NOMO-1 treated with DMSO at 0.1 percent for 48 hours (cell line): ENCODE measurements at regions not wholly inside any gene's neighbourhood (a gene's known extent, or its start where the extent isn't known, plus 50 kb on each side); places are given as distances from the start of the nearest gene placed in this dataset.

Experiments
- DNase-seq: peaks from one replicate; lab custom pipeline; 2025; ENCODE audit not compliant: unreplicated experiment; lab: John Stamatoyannopoulos, UW

DNA sequence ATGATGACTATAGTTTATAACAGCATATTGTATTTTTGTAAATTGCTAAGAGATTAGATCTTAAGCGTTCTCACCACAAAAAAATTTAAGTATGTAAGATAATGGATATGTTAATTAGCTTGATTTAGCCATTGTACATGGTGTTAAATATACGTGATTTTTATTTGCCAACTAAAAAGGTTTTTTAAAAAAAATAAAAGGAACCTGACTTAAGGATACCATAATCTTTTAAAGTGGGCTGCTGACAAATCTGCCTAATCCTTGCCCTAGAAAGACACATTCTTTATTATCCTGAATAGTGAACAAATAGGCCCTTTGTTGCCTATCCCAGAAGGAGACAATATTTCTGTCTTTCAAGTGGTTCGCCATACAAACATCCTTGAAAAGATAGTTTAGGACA lies 94.6 kb upstream of the FAM47C start:
- DNase-seq: no peak

DNA sequence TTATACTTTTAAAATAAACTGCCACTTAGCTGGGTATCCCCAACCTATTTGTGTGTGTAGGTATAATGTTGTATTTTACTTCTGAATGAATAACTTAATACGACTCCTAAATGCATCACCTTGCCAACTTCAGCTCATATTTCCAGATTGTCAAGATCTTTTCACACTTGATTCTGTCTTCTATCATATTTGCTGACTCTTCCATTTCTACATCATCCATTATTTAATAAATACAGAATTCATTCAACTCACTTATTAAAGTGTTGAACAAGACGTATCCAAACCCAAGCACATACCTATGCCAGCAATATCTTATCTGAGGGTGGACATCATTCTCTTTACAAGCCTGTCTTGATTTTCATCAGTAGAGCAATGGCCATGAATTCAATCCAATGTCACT lies 91.2 kb upstream of the FAM47C start:
- no peak for DNase-seq

DNA sequence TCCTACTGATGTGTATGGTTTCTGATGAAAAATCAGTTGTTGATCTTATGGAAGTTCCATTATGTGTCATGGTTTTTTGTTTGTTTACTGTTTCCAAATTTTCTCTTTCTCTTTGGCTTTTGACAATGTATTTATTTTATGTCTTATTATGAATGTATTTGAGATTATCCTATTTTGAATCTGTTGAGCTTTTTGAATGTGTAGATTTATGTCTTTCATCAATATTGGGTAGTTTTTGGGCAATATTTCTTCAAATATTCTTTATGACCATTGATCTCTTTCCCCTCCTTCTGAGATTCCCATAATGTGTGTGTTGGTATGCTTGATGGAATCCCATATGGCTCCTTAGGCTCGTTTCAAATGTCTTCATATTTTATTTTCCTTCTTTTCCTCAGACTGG lies 80.5 kb upstream of the FAM47C start:
- DNase-seq: no peak

DNA sequence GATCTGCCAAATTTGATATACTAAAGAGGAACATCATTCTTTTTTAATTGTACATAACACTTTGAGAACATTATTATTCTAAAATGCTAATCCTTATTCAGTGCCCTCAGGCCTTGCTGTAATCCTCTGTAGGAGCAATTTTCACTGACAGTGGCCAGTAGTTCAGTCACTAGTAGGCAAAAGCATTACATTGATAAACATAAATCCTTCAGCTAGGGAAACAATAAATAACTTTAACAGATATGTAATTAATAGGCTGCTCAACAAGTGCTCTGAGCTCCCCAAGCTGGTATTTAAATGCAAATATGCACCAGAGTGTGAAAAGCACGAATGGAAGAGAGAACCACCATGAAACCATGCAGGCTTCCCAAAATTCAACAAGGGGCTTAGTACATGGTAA lies 77.7 kb upstream of the FAM47C start:
- no peak for DNase-seq

DNA sequence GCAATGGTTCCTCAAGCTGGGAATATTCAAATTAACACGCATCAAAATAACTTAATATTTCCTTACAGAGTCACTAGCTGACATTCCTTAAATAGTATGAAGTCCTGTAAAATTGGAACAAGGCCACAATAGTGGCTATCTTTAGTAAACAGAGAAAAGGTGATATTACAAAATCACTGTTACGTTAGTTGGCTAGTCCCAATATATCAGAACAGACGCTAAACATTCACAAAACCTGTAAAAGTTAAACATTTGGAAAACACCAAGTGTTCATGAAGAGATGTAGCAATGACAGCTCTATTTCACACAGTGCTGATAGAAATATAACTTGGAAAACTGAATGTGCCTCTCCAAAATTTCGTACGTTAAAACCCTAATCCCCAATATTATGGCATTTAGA lies 61.0 kb upstream of the FAM47C start:
- DNase-seq: no peak

DNA sequence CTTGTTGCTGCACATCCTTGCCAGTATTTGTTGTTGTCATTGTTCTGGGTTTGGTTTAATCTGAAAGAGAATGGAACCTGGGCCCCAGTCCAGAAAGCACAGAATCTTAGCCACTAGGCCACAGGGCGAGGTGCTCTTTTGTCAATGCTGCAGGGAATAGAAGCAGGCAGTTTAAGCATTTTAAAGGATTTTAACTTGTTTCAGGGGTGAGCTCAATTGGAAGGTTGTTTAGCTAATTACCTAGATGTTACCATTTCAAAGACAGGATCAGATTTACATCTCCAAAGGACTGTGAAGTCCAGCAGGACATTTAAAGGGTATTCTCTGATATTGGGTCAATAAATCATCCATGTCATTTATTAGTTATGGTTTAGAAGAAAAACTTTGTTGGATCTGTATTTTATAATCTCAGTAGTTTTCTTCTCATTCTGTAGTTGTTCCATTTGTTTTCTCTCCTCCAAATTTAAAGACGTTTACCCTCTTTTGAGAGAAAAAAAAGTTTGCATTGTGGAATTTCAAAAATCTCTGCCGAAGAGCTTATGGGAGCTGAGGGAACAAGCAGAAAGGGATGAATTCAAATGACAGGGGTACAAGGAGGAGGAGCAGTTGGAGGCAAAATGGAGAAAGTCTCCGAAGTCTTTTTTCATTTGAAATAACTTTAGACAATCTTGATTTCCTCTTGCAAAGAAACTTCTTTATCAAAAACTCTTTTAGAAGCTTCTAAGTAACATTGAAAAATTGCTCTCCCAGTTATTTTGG lies 57.5 kb upstream of the FAM47C start:
- no peak for DNase-seq

DNA sequence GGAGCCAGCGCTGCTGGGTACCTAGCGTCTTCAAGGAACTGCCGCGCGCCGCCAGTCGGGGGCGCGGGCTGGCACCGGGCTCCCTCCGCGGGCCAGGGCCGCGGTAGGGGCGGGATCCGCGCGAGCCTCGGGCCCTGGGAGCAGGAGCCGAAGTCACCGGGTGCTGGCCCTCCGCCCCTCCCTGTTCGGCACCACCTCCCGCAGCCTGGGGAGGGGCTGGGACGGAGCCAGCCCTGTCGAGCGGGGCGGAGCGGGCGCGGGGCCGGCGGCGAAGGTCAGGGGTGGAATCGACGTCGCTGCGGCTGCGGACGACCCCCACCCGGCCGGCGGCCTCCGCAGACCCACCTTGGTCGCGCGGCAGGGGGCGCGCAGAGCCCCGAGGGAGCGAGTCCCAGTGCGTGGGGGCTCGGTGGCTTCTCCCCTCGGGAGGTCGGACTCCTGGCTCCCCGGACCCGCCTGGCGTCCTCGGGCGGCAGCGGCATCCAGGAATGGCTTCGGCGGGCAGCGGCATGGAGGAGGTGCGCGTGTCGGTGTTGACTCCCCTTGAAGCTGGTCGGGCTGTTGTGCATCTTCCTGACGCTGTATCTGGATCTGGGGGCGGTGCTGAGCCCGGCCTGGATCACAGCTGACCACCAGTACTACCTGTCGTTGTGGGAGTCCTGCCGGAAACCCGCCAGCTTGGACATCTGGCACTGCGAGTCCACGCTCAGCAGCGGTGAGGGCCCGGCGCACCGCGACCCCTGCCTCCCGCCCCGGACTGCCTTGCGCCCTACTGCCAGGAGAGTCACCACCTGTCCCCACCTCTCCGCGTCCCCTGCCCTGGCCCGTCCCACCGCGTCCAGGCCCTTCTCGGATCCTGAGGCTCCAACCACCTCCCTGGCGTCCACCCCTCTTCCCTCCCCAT lies 50.5 kb upstream of the FAM47C start:
- no peak for DNase-seq
